H1 (cell line): ENCODE measurements at regions not wholly inside any gene's neighbourhood (a gene's known extent, or its start where the extent isn't known, plus 50 kb on each side); places are given as distances from the start of the nearest gene placed in this dataset.

Source experiments
- CTCF ChIA-PET: fragments of 300-600 bp; sonication (Branson Sonifier 250); formaldehyde crosslinking; loops from one replicate; lab custom pipeline; 2021; ENCODE audit not compliant: partially characterized antibody; lab: Charles Lee
- POLR2A ChIA-PET: fragments of 300-600 bp; sonication (Branson Sonifier 250); formaldehyde crosslinking; loops from one replicate; lab custom pipeline; 2021; ENCODE audit warnings: inconsistent platforms; ENCODE audit not compliant: partially characterized antibody; lab: Charles Lee
- DNase-seq, 2 experiments: peaks; one replicate each; pipeline versions ENCODE4 v3.0.0 to v3.0.0-alpha.2; 2010 to 2022; ENCODE audit warnings: low spot score in 2 of 2, low read depth in 1 of 2, mixed read lengths in 1 of 2
- FAIRE-seq: peaks from 2 replicates; lab custom pipeline; 2011; peaks lifted over from hg19 to GRCh38; lab: Jason Lieb, UNC
- H2AFZ ChIP-seq: 2 replicates; pipeline ENCODE4 v1.8.1; 2012; ENCODE audit warnings: low read length, inconsistent platforms
- H2AK5ac ChIP-seq: 2 replicates; pipeline ENCODE4 v1.6.1; 2013; ENCODE audit warnings: low read depth, low read length
- H2BK120ac ChIP-seq: replicated peaks from 2 replicates; pipeline ENCODE3; 2013; ENCODE audit warnings: low read depth, low read length, inconsistent platforms
- H2BK12ac ChIP-seq: 2 replicates; pipeline ENCODE4 v1.6.1; 2013; ENCODE audit warnings: low read depth, low read length
- H2BK15ac ChIP-seq: 2 replicates; pipeline ENCODE4 v1.6.1; 2013; ENCODE audit warnings: low read length
- H2BK20ac ChIP-seq: 2 replicates; pipeline ENCODE4 v1.6.1; 2013; ENCODE audit warnings: low read length
- H2BK5ac ChIP-seq: 2 replicates; pipeline ENCODE4 v1.6.1; 2013; ENCODE audit warnings: low read depth, low read length
- H3K14ac ChIP-seq: 2 replicates; pipeline ENCODE4 v1.6.1; 2013; ENCODE audit warnings: inconsistent platforms; ENCODE audit not compliant: insufficient read length
- H3K18ac ChIP-seq: 2 replicates; pipeline ENCODE4 v1.6.1; 2013; ENCODE audit warnings: low read length; ENCODE audit errors: extremely low read depth
- H3K23ac ChIP-seq: 2 replicates; pipeline ENCODE4 v1.6.1; 2013; ENCODE audit warnings: inconsistent platforms; ENCODE audit not compliant: insufficient read length
- H3K23me2 ChIP-seq: 2 replicates; pipeline ENCODE4 v1.6.1; 2013; ENCODE audit warnings: low read depth, low read length
- H3K27ac ChIP-seq: 2 replicates; pipeline ENCODE4 v1.6.1; 2011; ENCODE audit warnings: low read depth, low read length, inconsistent platforms
- H3K27me3 ChIP-seq, 4 experiments: replicated peaks in 1 of 4; 1 replicate in 1 of 4; 2 replicates in 3 of 4; pipeline versions ENCODE4 v1.6.1 to v1.8.1; 2011 to 2013; ENCODE audit warnings: low read length in 3 of 4, mild to moderate bottlenecking in 3 of 4, inconsistent platforms in 2 of 4, mixed read lengths in 2 of 4, moderate library complexity in 1 of 4; ENCODE audit not compliant: control insufficient read depth in 3 of 4, insufficient read depth in 3 of 4; ENCODE audit errors: extremely low read depth in 1 of 4
- H3K36me3 ChIP-seq, 4 experiments: 2 replicates each; pipeline versions ENCODE4 v1.6.1 to v1.8.1; 2011 to 2013; ENCODE audit warnings: mild to moderate bottlenecking in 4 of 4, low read length in 3 of 4, moderate library complexity in 2 of 4, control low read depth in 1 of 4, inconsistent platforms in 1 of 4; ENCODE audit not compliant: insufficient read depth in 4 of 4, control insufficient read depth in 2 of 4
- H3K4ac ChIP-seq: replicated peaks from 2 replicates; pipeline ENCODE3; 2013; ENCODE audit warnings: low read length, low read depth, mixed read lengths, inconsistent platforms; ENCODE audit not compliant: insufficient read length
- H3K4me1 ChIP-seq, 4 experiments: replicated peaks in 1 of 4; 1 replicate in 1 of 4; 2 replicates in 3 of 4; pipeline versions ENCODE4 v1.6.1 to v1.8.1; 2011 to 2013; ENCODE audit warnings: low read length in 3 of 4, inconsistent platforms in 2 of 4, mixed read lengths in 1 of 4; ENCODE audit not compliant: insufficient read depth in 4 of 4, control insufficient read depth in 3 of 4
- H3K4me2 ChIP-seq, 2 experiments: 2 replicates each; pipeline versions ENCODE4 v1.6.1 to v1.8.1; 2011 to 2013; ENCODE audit warnings: low read depth in 2 of 2, low read length in 2 of 2, control low read depth in 1 of 2, inconsistent platforms in 1 of 2, mild to moderate bottlenecking in 1 of 2; ENCODE audit not compliant: insufficient read depth in 1 of 2
- H3K4me3 ChIP-seq, 4 experiments: fragments of 200-600, 300-600 bp in 1 of 4; sonication (generic), shearing (Covaris generic), sonication (Bioruptor Twin) in 1 of 4; 2 replicates each; pipeline versions ENCODE4 v1.5.1 to v1.8.1; 2011 to 2016; ENCODE audit warnings: low read length in 4 of 4, low read depth in 3 of 4, control low read depth in 2 of 4, inconsistent platforms in 2 of 4, mild to moderate bottlenecking in 2 of 4, mixed read lengths in 1 of 4, moderate library complexity in 1 of 4; ENCODE audit not compliant: insufficient read depth in 2 of 4; ENCODE audit errors: extremely low read depth in 1 of 4
- H3K56ac ChIP-seq: replicated peaks from 2 replicates; pipeline ENCODE3; 2013; ENCODE audit warnings: low read depth, mild to moderate bottlenecking, mixed read lengths, low read length, inconsistent platforms; ENCODE audit not compliant: insufficient read length
- H3K79me1 ChIP-seq: 2 replicates; pipeline ENCODE4 v1.6.1; 2013; ENCODE audit warnings: low read depth, low read length, control low read depth
- H3K79me2 ChIP-seq, 2 experiments: 2 replicates each; pipeline versions ENCODE4 v1.6.1 to v1.8.1; 2012 to 2013; ENCODE audit warnings: low read length in 2 of 2, mild to moderate bottlenecking in 2 of 2, inconsistent platforms in 1 of 2; ENCODE audit not compliant: insufficient read depth in 2 of 2, control insufficient read depth in 1 of 2
- H3K9ac ChIP-seq, 4 experiments: replicated peaks in 1 of 4; 1 replicate in 1 of 4; 2 replicates in 3 of 4; pipeline versions ENCODE4 v1.6.1 to v1.8.1; 2011 to 2013; ENCODE audit warnings: low read depth in 3 of 4, low read length in 3 of 4, control low read depth in 2 of 4, mild to moderate bottlenecking in 2 of 4, moderate library complexity in 2 of 4, inconsistent platforms in 1 of 4; ENCODE audit errors: extremely low read depth in 1 of 4
- H3K9me3 ChIP-seq, 2 experiments: 2 replicates each; pipeline versions ENCODE4 v1.6.1 to v1.8.1; 2012 to 2013; ENCODE audit warnings: mild to moderate bottlenecking in 2 of 2, moderate library complexity in 2 of 2, control low read depth in 1 of 2, inconsistent platforms in 1 of 2, low read depth in 1 of 2, low read length in 1 of 2, mixed read lengths in 1 of 2; ENCODE audit not compliant: insufficient read depth in 2 of 2
- H4K20me1 ChIP-seq, 2 experiments: replicated peaks in 1 of 2; 2 replicates each; pipeline versions ENCODE3 to v1.8.1; 2011 to 2013; ENCODE audit warnings: inconsistent platforms in 2 of 2, low read length in 2 of 2, mild to moderate bottlenecking in 1 of 2; ENCODE audit not compliant: insufficient read depth in 2 of 2, control insufficient read depth in 1 of 2
- H4K5ac ChIP-seq: 2 replicates; pipeline ENCODE4 v1.6.1; 2013; ENCODE audit warnings: low read length, low read depth, mixed read lengths, inconsistent platforms; ENCODE audit not compliant: insufficient read length
- H4K8ac ChIP-seq: 2 replicates; pipeline ENCODE4 v1.8.0; 2013; ENCODE audit warnings: mild to moderate bottlenecking, moderate library complexity, low read length, inconsistent platforms; ENCODE audit not compliant: insufficient read depth; ENCODE audit errors: extremely low read depth
- H4K91ac ChIP-seq: replicated peaks from 2 replicates; pipeline ENCODE3; 2013; ENCODE audit warnings: low read length, mixed read lengths, inconsistent platforms; ENCODE audit not compliant: insufficient read length
- KDM5A ChIP-seq: fragments of 200-600 bp; IDR thresholded peaks from 2 replicates; pipeline ENCODE4 v1.7.1; 2012; ENCODE audit warnings: mild to moderate bottlenecking, low read length, inconsistent platforms, mixed read lengths
- MAFK ChIP-seq: IDR thresholded peaks from 2 replicates; pipeline ENCODE4 v1.6.1; 2012; ENCODE audit warnings: low read depth, mild to moderate bottlenecking, improper control_type of control experiment, low read length
- PHF8 ChIP-seq: fragments of 200-600 bp; sonication (generic); conservative IDR thresholded peaks from 2 replicates; pipeline ENCODE4 v1.7.1; 2012; ENCODE audit warnings: low read depth, mild to moderate bottlenecking, inconsistent platforms, low read length, moderate library complexity
- RBBP5 ChIP-seq: IDR thresholded peaks from 2 replicates; pipeline ENCODE4 v1.7.1; 2012; ENCODE audit warnings: low read depth, mild to moderate bottlenecking, inconsistent platforms, low read length, moderate library complexity, borderline replicate concordance
- RFX5 ChIP-seq: IDR thresholded peaks from 2 replicates; pipeline ENCODE4 v1.6.1; 2011; ENCODE audit warnings: low read depth, low read length, improper control_type of control experiment, borderline replicate concordance
- WGBS, 2 experiments: shearing (Covaris generic) in 1 of 2; methylation state at CpG; one replicate each; pipeline versions ENCODE4 v1.1.6 to v1.1.7; 2013 to 2015; ENCODE audit warnings: low lambda C conversion rate in 2 of 2, mixed read lengths in 2 of 2, inconsistent platforms in 1 of 2, low coverage in 1 of 2, missing lambda C conversion rate in 1 of 2; ENCODE audit not compliant: insufficient replicate concordance in 2 of 2, insufficient coverage in 1 of 2, insufficient read length in 1 of 2; ENCODE audit errors: extremely low coverage in 1 of 2, missing lambda C conversion rate in 1 of 2; 5-methylcytosine and 5-hydroxymethylcytosine counted together

GRCh38 chr4:4687100-4687499 lies 145.3 kb upstream of the STX18 start:
- Histone ChIP-seq H3K79me2 (no peaks in the 10 kb centered on the region), H2BK120ac (no peak overlapping the region), H3K79me1 (no peaks in the 10 kb centered on the region), H2BK12ac (no peak overlapping the region), H3K14ac (no peak overlapping the region), H3K4me3 (no peak overlapping the region), H3K23me2 (no peaks in the 10 kb centered on the region), H3K56ac (no peak overlapping the region), H3K9me3 (no peaks in the 10 kb centered on the region), H3K9ac (no peak overlapping the region), H2BK20ac (no peak overlapping the region), H4K8ac (no peak overlapping the region), H3K4ac (no peak overlapping the region), H2AFZ (no peak overlapping the region), H3K36me3 (no peaks in the 10 kb centered on the region), H3K27me3 (0 out of 7 replicates have a peak, but pooled peaks cover 0 to 2% (median 0%) of the 10 kb centered on the region in 4 experiments), H3K4me2 (no peak overlapping the region), H3K4me1 (peaks cover 0 to 5% (median 1%) of the 10 kb centered on the region in 4 experiments; a peak in 2 of 7 replicates), H2BK5ac (no peak overlapping the region), H3K27ac (no peak overlapping the region), H3K18ac (no peak overlapping the region), H4K5ac (no peak overlapping the region), H4K20me1 (peaks cover 0 to 5% of the 10 kb centered on the region in 2 experiments), H2AK5ac (no peak overlapping the region), H3K23ac (no peak overlapping the region), H2BK15ac (no peak overlapping the region), H4K91ac (no peak overlapping the region)
- CTCF ChIA-PET, result interaction anchor here (0.6 to 2.2 kb wide), 4 partner anchors 9 to 111 kb away, joined by 3 to 8 read pairs (median 4); no protein-coding TSS in a partner anchor
- FAIRE-seq, result no peak
- WGBS, 2 experiments, result 85% methylated on average over 4 of the region's 4 CpGs; no CpG with 5 or more reads in 1 of the 2 experiments
- DNase-seq, result no peak
- TF ChIP-seq PHF8 (no peak), RFX5 (no peak), RBBP5 (no peak), KDM5A (no peak), MAFK (no peak)
- POLR2A ChIA-PET, result no interaction called here
